Activated naive CD8-positive, alpha-beta T cell (primary cell): ENCODE measurements at regions not wholly inside any gene's neighbourhood (a gene's known extent, or its start where the extent isn't known, plus 50 kb on each side); places are given as distances from the start of the nearest gene placed in this dataset.

Experiments used
- H3K27ac Mint-ChIP-seq: one replicate; pipeline ENCODE4 v1.8.0; 2021; ENCODE audit warnings: mixed read lengths
- H3K27me3 Mint-ChIP-seq: one replicate; pipeline ENCODE4 v1.8.0; 2021; ENCODE audit warnings: mixed read lengths
- H3K36me3 Mint-ChIP-seq: one replicate; pipeline ENCODE4 v1.8.0; 2021; ENCODE audit warnings: mixed read lengths
- H3K4me1 Mint-ChIP-seq: one replicate; pipeline ENCODE4 v1.8.0; 2021; ENCODE audit warnings: low read depth, mixed read lengths
- H3K4me3 Mint-ChIP-seq: one replicate; pipeline ENCODE4 v1.8.0; 2021; ENCODE audit warnings: mild to moderate bottlenecking, mixed read lengths
- H3K9me3 Mint-ChIP-seq: one replicate; pipeline ENCODE4 v1.8.0; 2021; ENCODE audit warnings: low read depth, mixed read lengths

DNA sequence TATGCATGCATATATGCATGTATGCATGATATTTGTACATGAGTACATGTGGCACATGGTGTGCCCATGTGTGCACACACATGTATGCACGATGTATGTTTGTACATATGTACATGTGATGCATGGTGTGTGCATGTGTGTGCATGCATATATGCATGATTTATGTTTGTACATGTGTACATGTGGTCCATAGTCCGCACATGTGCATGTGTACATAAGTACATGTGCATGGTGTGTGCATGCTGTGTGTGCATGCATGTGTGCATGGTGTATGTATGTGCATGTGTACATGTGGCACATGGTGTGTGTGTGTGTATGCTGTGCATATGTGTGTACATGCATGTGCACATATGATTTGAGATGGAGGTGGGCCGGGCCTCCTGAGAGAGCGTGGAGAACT, 384.2 kb downstream of the TYW1 start:
- Mint-ChIP-seq H3K27ac (no peak overlapping the region), H3K4me1 (no peaks in the 10 kb centered on the region), H3K27me3 (peaks cover 2% of the 10 kb centered on the region), H3K4me3 (no peak overlapping the region), H3K9me3 (no peaks in the 10 kb centered on the region), H3K36me3 (no peaks in the 10 kb centered on the region)

DNA sequence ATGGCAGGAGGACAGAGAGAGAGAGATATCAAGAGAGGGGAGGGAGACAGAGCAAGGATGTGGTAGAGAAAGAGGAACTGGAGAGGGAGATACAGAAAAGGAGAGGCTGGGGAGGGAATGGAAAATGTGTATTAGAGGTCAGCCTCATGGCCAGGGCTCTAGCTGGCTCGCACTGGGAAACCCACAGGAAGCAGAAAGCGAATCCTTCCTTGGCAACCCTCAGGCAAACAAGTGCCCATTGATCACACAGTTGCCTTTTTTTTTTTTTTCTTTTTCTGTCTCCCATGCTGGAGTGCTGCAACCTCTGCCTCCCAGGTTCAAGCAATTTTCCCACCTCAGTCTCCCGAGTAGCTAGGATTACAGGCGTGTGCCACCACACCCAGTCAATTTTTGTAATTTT, 391.2 kb downstream of the TYW1 start:
- Mint-ChIP-seq H3K27ac (no peak overlapping the region), H3K4me1 (no peaks in the 10 kb centered on the region), H3K36me3 (no peaks in the 10 kb centered on the region)

DNA sequence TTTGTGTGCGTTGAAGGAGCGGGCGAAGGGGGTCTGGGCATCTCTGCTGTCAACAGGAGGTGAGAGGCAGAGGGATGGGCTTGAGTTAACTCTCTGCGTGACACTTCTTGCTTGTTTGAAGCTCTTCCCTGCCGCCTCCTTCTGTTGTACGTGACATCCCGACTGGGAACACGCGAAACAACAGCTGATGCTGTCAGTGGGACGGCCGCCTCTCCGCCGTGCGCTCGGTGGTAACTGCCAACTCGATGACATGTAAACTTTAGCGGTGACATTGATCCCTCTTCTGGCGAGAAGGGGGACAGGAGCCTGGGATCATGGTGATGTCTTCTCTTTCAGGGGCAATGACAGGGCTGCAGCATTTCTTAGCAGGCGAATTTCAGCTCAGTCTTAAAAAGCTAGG, 394.5 kb downstream of the TYW1 start:
- Mint-ChIP-seq H3K27ac (no peak overlapping the region), H3K27me3 (no peaks in the 10 kb centered on the region), H3K4me3 (no peak overlapping the region), H3K36me3 (no peaks in the 10 kb centered on the region), H3K4me1 (no peaks in the 10 kb centered on the region), H3K9me3 (no peaks in the 10 kb centered on the region)

More for the DNA sequence above, 391.2 kb downstream of the TYW1 start:
- Mint-ChIP-seq H3K4me3 (no peak overlapping the region), H3K9me3 (no peaks in the 10 kb centered on the region), H3K27me3 (no peaks in the 10 kb centered on the region)

DNA sequence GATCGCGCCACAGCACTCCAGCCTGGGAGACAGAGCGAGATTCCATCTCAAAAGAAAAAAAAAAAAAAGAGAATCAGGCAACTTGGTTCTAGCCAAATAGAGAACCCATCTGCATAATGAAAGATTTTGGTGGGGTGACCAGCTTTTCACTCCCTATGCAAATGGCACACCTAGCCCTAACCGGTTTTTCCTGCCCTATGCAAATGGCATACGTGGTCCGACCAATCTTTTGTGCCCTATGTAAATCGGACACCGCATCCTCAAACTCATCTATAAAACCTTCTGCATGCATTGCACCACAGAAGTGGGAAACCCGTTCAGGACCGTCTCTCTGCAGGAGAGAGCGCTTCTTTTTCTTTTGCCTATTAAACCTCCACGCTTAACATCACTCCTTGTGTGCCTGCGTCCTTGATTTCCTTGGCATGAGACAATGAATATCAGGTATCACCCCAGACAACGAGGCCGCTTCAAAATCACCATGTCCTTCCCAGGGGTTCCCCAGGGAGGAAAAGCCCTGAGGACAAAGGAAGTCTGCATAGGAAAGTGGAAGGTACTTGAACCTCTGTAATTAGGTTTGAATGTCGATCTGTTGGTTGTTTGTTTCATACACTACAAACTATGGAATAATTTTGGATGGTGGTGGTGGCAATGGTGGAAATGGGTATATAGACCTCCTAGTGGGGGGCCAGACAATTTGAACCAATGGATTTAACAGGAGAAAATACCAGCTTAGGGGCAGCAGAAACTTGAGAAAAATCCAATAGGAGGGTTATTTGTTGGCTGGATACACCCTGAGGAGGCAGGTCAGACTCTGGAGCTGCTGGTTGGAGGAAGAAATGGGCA, 396.2 kb downstream of the TYW1 start:
- no peaks in the 10 kb centered on the region for H3K36me3 Mint-ChIP-seq
- peaks cover 2% of the 10 kb centered on the region for H3K27me3 Mint-ChIP-seq
- H3K4me3 Mint-ChIP-seq: no peak overlapping the region
- H3K9me3 Mint-ChIP-seq: no peaks in the 10 kb centered on the region
- H3K27ac Mint-ChIP-seq: no peak overlapping the region
- H3K4me1 Mint-ChIP-seq: no peaks in the 10 kb centered on the region

DNA sequence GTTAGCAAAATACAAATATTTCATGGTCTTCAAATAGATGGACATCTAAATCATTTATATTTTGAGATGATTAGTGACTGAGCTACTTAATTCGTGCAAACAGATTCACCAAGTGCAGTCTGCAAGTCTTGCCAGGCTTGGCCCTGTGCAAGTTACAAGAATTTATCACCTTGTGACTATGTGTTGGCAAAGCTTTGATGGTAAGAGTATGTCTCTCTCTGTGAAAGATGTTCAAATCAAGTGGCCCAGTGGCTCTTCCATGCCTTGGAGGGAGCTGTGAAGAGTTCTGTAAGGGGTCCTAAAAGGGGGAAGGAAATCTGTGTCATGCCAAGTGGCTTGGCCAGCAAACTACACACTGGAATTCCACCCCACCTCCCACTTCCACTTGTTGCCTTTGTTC, 397.3 kb downstream of the TYW1 start:
- H3K27me3 Mint-ChIP-seq: peaks cover 2% of the 10 kb centered on the region
- H3K27ac Mint-ChIP-seq: no peak overlapping the region
- H3K4me1 Mint-ChIP-seq: no peaks in the 10 kb centered on the region
- H3K36me3 Mint-ChIP-seq: no peaks in the 10 kb centered on the region
- H3K9me3 Mint-ChIP-seq: no peaks in the 10 kb centered on the region
- H3K4me3 Mint-ChIP-seq: no peak overlapping the region

DNA sequence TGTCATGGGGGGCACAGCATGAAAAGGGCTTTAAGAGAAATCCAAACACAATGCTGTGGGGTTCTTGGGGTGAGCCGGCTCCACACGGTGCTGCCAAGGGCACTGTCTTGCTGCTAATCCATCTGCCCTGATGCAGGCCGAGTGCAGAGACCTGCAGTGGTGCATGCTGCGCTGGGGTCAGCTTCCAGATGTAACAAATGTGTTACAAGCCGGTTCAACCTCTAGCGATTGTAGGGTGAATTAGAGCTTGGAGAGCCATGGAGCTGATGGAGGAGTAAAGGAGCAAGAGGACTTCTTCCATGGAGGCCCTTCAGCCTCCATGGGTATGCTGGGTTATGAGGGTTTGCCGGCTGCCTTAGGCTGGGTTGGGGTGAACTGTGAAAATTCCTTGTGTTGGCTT, 402.3 kb downstream of the TYW1 start:
- H3K36me3 Mint-ChIP-seq: no peaks in the 10 kb centered on the region
- peaks cover 3% of the 10 kb centered on the region for H3K9me3 Mint-ChIP-seq
- H3K27me3 Mint-ChIP-seq: peaks cover 5% of the 10 kb centered on the region
- H3K4me1 Mint-ChIP-seq: no peaks in the 10 kb centered on the region
- H3K4me3 Mint-ChIP-seq: no peak overlapping the region
- no peak overlapping the region for H3K27ac Mint-ChIP-seq

DNA sequence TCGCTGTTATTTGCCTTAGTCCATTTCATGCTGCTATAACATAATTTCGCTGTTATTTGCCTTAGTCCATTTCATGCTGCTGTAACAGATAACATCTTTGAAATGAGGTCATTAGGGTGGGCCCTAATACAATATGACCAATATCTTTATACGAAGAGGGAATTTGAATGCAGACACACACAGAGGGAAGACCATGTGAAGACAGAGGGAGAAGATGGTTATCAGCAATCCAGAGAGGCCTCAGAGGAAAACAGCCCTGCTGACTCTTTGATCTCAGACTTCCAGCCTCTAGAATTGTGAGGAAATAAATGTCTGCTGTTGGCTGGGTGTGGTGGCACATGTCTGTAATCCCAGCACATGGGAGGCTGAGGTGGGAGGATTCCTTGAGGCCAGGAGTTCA, 404.9 kb downstream of the TYW1 start:
- Mint-ChIP-seq H3K36me3 (no peaks in the 10 kb centered on the region), H3K27ac (no peak overlapping the region), H3K27me3 (peaks cover 7% of the 10 kb centered on the region), H3K9me3 (peaks cover 3% of the 10 kb centered on the region), H3K4me1 (no peaks in the 10 kb centered on the region), H3K4me3 (no peak overlapping the region)

DNA sequence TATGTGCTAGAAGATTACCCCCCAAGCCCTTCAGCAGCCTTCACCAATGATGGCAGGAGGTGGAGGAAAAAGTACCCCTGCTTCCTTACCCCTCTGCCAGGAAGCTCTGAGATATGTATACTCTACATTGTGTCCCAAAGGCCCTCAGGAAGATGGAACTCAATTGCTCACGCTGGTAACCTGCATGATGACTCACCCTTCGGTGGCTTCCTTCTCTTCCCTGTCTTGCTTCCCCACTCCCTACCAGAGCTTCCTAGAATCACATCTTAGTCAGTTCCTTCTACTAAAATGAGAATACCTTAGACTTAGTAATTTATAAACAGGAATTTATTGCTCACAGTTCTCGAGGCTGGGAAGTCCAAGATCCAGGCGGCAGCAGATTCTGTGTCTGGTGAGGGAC, 405.6 kb downstream of the TYW1 start:
- Mint-ChIP-seq H3K27ac (no peak overlapping the region), H3K36me3 (no peaks in the 10 kb centered on the region), H3K4me1 (no peaks in the 10 kb centered on the region), H3K9me3 (peaks cover 3% of the 10 kb centered on the region), H3K27me3 (peaks cover 5% of the 10 kb centered on the region), H3K4me3 (no peak overlapping the region)

DNA sequence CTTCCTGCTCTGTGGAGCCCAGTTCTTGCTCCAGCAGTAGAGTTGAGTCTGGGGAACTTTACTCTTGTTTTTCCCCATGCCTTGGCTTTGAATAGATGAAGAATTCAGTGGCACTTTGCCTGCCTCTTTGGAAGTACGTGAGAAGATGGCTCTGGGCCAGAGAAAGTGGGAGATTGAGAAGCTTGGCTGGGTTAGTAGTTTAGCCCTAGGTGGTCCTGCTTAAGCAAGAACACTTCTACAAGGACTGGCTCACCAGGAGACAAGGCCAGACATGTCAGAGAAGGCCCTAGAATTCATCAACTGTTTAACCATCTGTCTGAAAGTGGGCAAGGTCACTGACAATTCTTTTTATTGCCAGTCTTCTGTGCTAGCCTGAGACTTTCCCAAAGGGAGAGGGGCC, 410.3 kb downstream of the TYW1 start:
- no peak overlapping the region for H3K4me3 Mint-ChIP-seq
- no peaks in the 10 kb centered on the region for H3K9me3 Mint-ChIP-seq
- H3K27ac Mint-ChIP-seq: no peak overlapping the region
- H3K4me1 Mint-ChIP-seq: no peaks in the 10 kb centered on the region
- H3K27me3 Mint-ChIP-seq: peaks cover 7% of the 10 kb centered on the region
- H3K36me3 Mint-ChIP-seq: no peaks in the 10 kb centered on the region

DNA sequence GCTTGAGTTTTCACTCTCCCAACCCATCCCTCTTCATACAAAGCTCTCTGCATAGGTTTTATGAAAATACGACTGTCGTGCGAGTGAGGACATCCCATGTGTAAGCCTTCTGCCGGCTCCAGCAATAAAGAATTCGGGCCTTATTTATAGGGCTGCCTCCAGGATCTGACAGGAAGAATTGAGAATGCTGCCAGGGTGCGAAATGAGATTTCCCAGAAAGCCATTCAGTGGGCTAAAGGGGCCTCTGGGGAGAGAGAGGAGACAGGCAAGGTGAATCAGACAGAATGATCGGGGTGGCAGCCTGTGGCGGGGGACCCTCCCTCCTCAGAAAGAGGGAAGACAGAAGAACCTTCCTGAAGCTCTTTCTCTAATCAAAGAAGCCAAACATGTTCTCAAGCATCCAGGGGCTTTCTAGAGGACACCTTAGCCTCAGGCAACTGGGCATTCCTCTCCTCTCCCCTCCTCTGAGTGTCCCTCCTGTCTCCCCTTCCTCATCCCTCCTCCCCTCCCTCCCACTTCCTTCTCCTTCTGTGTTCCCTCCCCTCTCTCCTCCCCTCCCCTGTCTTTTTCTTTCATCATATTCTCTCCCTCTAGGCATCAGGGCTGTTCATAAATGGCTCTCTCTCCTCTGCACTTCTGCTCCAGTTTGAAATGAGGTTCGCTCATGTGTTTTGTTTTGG, 410.9 kb downstream of the TYW1 start:
- Mint-ChIP-seq H3K36me3 (no peaks in the 10 kb centered on the region), H3K9me3 (no peaks in the 10 kb centered on the region), H3K27ac (no peak overlapping the region), H3K4me1 (no peaks in the 10 kb centered on the region), H3K27me3 (peaks cover 7% of the 10 kb centered on the region), H3K4me3 (no peak overlapping the region)

DNA sequence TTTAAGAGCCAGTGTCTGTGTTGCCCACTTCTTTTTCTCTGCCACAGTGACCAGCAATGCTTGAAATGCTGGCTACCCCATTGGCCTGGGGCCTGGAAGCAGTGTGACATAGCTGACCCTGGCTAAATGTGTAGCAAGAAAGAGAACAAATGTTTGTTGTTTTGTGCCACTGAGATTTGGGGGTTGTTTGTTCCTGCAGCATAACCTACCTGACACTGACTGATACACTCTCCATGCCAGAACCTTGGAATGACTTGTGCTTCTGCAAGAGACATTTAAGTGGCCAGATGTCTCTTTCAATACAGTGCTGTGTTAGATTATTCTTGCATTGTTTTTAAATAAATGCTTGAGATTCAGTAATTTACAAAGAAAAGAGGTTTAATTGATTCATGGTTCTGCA, 411.5 kb downstream of the TYW1 start:
- Mint-ChIP-seq H3K27me3 (peaks cover 9% of the 10 kb centered on the region), H3K9me3 (no peaks in the 10 kb centered on the region), H3K4me1 (no peaks in the 10 kb centered on the region), H3K4me3 (no peak overlapping the region), H3K36me3 (no peaks in the 10 kb centered on the region), H3K27ac (no peak overlapping the region)

DNA sequence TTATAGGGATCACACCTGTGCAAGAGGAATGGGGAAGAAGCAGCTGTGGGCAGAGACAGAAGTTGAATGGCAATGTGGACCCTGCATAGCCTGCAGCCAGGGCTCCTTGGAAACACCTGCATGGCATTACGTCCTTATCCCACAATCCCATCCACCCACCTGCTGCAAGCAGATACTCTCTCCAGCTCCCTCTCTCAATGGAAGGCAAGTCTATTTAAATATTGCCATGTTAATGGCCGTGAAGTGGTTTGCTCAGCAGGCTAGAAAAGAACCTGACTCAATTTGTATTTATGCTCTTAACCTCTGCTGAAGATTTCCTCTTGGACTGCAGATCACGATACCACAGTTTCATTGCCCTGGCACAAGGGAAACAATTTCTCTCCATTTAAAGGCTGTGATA, 417.0 kb downstream of the TYW1 start:
- Mint-ChIP-seq H3K4me3 (no peak overlapping the region), H3K9me3 (peaks cover 14% of the 10 kb centered on the region), H3K36me3 (peaks cover 2% of the 10 kb centered on the region), H3K27me3 (peaks cover 7% of the 10 kb centered on the region), H3K4me1 (no peaks in the 10 kb centered on the region), H3K27ac (no peak overlapping the region)

DNA sequence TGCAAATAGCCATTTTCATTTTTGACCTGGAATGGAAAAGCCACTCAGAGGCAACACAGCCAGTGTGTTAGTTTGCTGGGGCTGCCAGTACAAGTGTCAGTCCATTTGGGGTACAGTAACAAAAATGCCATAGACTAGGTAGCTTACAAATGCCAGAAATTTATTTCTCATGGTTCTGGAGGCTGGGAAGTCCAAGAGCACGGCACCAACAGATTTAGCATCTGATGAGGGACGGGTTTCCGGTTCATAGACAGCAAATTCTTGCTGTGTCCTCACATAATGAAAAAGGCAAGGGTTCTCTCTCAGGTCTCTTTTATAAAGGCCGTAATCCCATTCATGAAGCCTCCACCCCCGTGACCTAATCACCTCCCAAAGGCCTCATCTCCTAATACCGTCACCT, 418.2 kb downstream of the TYW1 start:
- no peaks in the 10 kb centered on the region for H3K4me1 Mint-ChIP-seq
- H3K27ac Mint-ChIP-seq: no peak overlapping the region
- H3K36me3 Mint-ChIP-seq: peaks cover 2% of the 10 kb centered on the region
- H3K4me3 Mint-ChIP-seq: no peak overlapping the region
- peaks cover 14% of the 10 kb centered on the region for H3K9me3 Mint-ChIP-seq
- peaks cover 7% of the 10 kb centered on the region for H3K27me3 Mint-ChIP-seq

DNA sequence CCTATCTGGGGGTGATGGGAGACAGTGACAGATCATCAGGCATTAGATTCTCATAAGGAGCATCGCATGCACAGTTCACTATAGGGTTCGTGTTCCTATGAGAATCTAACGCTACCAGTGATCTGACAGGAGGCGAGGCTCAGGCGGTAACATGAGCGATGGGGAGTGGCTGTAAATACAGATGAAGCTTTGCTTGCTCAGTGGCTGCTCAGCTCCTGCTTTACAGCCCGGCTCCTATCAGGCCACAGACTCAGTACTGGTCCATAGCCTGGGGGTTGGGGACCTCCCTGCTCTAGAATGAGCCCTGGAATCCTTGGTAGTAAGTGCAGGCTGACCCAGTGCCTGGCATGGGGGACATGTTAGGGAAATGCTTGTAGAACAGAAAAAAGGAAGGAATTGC, 426.0 kb downstream of the TYW1 start:
- Mint-ChIP-seq H3K4me1 (no peaks in the 10 kb centered on the region), H3K9me3 (no peaks in the 10 kb centered on the region), H3K27me3 (peaks cover 2% of the 10 kb centered on the region), H3K36me3 (no peaks in the 10 kb centered on the region), H3K27ac (no peak overlapping the region), H3K4me3 (no peak overlapping the region)

DNA sequence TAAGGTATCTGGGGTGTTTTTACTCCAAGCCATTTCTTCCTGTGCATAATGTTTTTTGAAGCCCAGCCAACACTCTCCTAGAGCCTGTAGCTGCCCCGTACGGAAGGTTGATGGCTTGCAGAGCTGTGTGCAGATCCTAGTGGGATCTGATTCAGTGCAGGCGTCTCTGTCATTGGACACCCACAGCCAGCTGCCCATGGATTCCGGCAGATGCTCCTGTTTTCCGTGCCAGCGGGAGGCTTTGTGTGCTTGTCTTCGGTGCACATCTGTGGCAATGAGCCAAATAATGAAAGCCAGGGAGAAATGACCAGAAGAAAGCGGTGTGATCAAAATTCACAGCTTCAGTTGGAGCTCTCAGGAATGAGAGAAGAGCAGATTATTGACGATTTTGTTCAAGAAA, 426.4 kb downstream of the TYW1 start:
- Mint-ChIP-seq H3K4me1 (no peaks in the 10 kb centered on the region), H3K27ac (no peak overlapping the region), H3K27me3 (peaks cover 2% of the 10 kb centered on the region), H3K36me3 (no peaks in the 10 kb centered on the region), H3K4me3 (no peak overlapping the region), H3K9me3 (no peaks in the 10 kb centered on the region)

DNA sequence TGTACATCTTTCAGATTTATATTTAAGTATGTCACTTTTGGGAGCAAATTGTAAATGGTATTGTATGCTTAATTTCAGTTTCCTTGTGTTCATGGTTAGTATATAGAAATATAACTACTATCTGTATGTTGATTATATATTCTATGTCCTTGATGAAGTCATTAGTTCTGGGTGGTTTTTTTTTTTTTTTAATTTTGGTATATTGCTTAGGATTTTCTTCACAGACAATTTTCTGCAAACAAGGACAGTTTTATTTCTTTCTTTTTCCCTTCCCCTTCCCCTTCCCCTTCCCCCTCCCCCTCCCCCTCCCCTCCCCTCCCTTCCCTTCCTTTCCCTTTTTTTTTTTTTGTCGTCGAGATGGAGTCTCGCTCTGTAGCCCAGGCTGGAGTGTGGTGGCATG, 430.0 kb downstream of the TYW1 start:
- Mint-ChIP-seq H3K36me3 (no peaks in the 10 kb centered on the region), H3K9me3 (no peaks in the 10 kb centered on the region), H3K27me3 (peaks cover 2% of the 10 kb centered on the region), H3K27ac (no peak overlapping the region), H3K4me3 (no peak overlapping the region), H3K4me1 (no peaks in the 10 kb centered on the region)
